Mononuclear cell (primary cell): ENCODE measurements at regions not wholly inside any gene's neighbourhood (a gene's known extent, or its start where the extent isn't known, plus 50 kb on each side); places are given as distances from the start of the nearest gene placed in this dataset.
"Not testable (repeated sequence)": the region's sequence is repeated elsewhere in the genome, so short reads cannot be mapped to it uniquely, and the experiment has no call there.

Source experiments
- H3K27me3 ChIP-seq: 2 replicates; pipeline ENCODE4 v1.6.0; 2011; ENCODE audit warnings: low read length, control low read depth; ENCODE audit not compliant: insufficient read depth
- H3K4me1 ChIP-seq: 2 replicates; pipeline ENCODE4 v1.5.1; 2011; ENCODE audit warnings: mild to moderate bottlenecking, low read length, control low read depth; ENCODE audit not compliant: insufficient read depth
- H3K4me3 ChIP-seq: 2 replicates; pipeline ENCODE4 v1.5.1; 2011; ENCODE audit warnings: mild to moderate bottlenecking, low read length, moderate library complexity
- H3K9me3 ChIP-seq: 2 replicates; pipeline ENCODE4 v1.5.1; 2011; ENCODE audit warnings: low read depth, mild to moderate bottlenecking, control low read depth, low read length

DNA sequence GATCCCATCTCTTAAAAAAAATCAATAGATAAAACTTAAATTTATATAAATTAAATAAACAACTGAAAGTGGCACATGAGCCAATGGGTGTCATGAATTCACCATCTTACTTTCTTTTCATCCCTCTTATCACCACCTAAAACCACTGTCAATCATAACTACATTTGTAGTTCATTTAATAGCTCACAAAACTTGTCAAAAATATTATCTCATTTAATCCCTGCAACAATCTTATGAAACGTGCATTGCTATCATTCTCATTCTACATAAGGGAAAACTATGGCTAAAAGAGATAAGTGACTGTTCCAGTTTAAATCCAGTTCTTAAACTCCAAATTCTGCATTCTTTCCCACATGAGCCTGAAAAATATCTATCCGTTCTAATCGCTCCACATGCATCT, 80.6 kb upstream of the BEND6 start:
- H3K9me3 ChIP-seq = no peaks in the 10 kb centered on the region
- H3K4me1 ChIP-seq = no peaks in the 10 kb centered on the region
- H3K27me3 ChIP-seq = no peaks in the 10 kb centered on the region
- H3K4me3 ChIP-seq = no peak overlapping the region

GRCh38 chr6:56870053-56870452, 84.9 kb upstream of the BEND6 start:
- not testable (repeated sequence) for H3K4me1 ChIP-seq, H3K4me3 ChIP-seq, H3K9me3 ChIP-seq, H3K27me3 ChIP-seq

DNA sequence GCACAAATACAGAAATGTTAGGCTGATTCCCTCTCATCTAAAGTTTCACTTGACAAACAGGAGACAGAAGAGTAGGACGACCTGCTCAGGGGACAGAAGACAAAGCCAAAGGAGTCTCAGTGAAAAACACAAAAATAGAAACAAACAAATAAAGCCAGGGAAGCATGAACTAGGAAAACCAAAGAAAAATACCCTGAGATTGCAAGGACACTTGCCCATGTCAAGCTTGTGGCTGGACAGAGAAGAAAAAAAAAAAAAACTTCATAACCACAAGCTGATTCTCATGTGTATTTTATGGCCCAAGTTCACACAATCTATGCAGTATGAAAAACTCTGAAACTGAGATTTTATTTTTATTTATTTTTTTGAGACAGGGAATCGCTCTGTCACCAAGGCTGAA, 85.6 kb upstream of the BEND6 start:
- Histone ChIP-seq H3K4me1 (no peaks in the 10 kb centered on the region), H3K4me3 (no peak overlapping the region), H3K27me3 (no peaks in the 10 kb centered on the region), H3K9me3 (no peaks in the 10 kb centered on the region)

GRCh38 chr6:56868687-56869086, 86.2 kb upstream of the BEND6 start:
- Histone ChIP-seq H3K9me3 (no peaks in the 10 kb centered on the region), H3K4me3 (no peak overlapping the region), H3K27me3 (no peaks in the 10 kb centered on the region), H3K4me1 (no peaks in the 10 kb centered on the region)

DNA sequence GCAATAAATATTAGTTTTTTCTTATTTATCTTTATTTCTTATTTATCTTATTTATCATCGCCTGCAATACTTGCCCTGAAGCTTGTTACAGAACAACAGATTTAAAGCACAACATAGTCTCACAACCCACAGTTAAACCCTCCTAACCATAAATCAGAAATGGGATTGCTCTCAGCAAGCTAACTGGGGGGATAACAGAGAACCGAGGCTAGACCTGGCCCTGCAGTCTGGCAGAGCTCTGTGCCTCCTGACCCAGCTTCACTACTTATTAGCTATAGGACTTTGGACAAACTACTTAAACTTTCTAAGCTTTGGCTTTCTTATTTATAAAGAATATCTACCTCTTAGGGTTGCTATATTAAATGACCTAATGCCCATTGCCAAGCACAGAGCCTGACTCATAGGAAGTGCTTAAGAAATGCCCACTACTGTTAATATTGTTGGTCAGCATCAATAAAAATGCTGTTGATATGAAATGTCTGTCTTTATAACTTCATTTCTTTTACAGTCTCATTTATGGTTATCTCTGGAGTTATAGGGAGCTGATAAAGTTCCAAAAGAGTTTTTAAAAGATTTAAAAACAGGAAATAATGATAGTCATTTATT, 87.9 kb upstream of the BEND6 start:
- no peak overlapping the region for H3K4me3 ChIP-seq
- H3K4me1 ChIP-seq = no peaks in the 10 kb centered on the region
- no peaks in the 10 kb centered on the region for H3K27me3 ChIP-seq
- no peaks in the 10 kb centered on the region for H3K9me3 ChIP-seq

- H3K27me3 ChIP-seq = no peaks in the 10 kb centered on the region
- H3K4me3 ChIP-seq = no peak overlapping the region
- no peaks in the 10 kb centered on the region for H3K4me1 ChIP-seq
- H3K9me3 ChIP-seq = no peaks in the 10 kb centered on the region
These were observed 89.6 kb upstream of the BEND6 start for GRCh38 chr6:56865081-56865875.

GRCh38 chr6:56864171-56864616, 90.7 kb upstream of the BEND6 start:
- H3K27me3 ChIP-seq = no peaks in the 10 kb centered on the region
- no peaks in the 10 kb centered on the region for H3K4me1 ChIP-seq
- H3K9me3 ChIP-seq = no peaks in the 10 kb centered on the region
- no peak overlapping the region for H3K4me3 ChIP-seq

- no peaks in the 10 kb centered on the region for H3K27me3 ChIP-seq
- H3K4me1 ChIP-seq = no peaks in the 10 kb centered on the region
- no peak overlapping the region for H3K4me3 ChIP-seq
- H3K9me3 ChIP-seq = no peaks in the 10 kb centered on the region
These were observed 91.5 kb upstream of the BEND6 start for GRCh38 chr6:56863366-56863765.

- no peaks in the 10 kb centered on the region for H3K27me3 ChIP-seq
- H3K4me3 ChIP-seq = no peak overlapping the region
- H3K9me3 ChIP-seq = no peaks in the 10 kb centered on the region
- H3K4me1 ChIP-seq = no peaks in the 10 kb centered on the region
These were observed 92.3 kb upstream of the BEND6 start for GRCh38 chr6:56862415-56863175.

GRCh38 chr6:56860475-56860874, 94.4 kb upstream of the BEND6 start:
- no peaks in the 10 kb centered on the region for H3K9me3 ChIP-seq
- H3K27me3 ChIP-seq = no peaks in the 10 kb centered on the region
- H3K4me1 ChIP-seq = no peaks in the 10 kb centered on the region
- H3K4me3 ChIP-seq = no peak overlapping the region

DNA sequence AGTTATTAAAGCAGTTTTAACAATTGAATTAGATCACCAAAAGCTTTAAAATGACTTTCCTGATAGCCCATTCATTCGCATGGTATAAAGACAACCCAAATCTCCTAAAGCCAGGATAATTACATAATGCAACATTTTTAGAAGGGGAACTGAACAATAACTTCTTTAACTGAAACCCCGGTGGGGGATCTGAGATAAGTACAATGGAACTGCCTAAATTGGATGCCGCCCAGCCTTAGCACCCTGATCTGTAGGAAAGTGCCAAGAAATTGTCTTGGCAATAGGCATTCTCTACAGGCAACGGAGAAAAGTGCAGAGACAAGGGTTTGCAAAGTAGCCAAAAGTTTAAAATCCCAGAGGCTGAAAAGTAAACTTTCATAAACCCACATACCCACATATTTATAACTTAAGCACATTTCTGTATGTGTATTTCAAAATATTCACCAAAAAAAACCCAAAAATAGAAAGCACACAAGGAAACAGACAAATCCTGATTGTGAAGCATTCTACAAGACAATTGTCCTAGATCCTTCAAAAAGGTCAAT, 98.8 kb upstream of the BEND6 start:
- H3K4me1 ChIP-seq = peaks cover 10% of the 10 kb centered on the region
- H3K27me3 ChIP-seq = peaks cover 2% of the 10 kb centered on the region
- H3K4me3 ChIP-seq = no peak overlapping the region
- no peaks in the 10 kb centered on the region for H3K9me3 ChIP-seq

DNA sequence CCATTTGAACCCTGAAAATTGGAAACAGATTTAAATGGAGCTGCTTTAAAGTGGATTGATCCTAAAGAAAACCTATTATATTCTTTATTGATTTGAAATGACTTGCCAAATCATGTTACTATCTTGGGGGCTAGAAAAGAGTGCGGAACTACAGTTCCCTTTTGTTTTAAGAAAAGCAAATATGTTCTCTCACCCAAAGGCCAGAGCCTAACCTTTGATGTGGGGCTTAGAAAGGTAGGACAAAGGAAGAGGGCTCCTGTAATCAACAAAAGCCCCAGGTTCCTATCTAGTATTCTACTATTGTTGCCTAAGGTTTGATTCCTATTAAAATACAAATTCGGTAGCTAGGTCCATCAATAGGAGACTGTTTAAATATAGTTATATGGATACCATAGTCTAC, 100.8 kb upstream of the BEND6 start:
- H3K4me3 ChIP-seq = no peak overlapping the region
- H3K27me3 ChIP-seq = peaks cover 8% of the 10 kb centered on the region
- H3K4me1 ChIP-seq = peaks cover 16% of the 10 kb centered on the region
- H3K9me3 ChIP-seq = no peaks in the 10 kb centered on the region

DNA sequence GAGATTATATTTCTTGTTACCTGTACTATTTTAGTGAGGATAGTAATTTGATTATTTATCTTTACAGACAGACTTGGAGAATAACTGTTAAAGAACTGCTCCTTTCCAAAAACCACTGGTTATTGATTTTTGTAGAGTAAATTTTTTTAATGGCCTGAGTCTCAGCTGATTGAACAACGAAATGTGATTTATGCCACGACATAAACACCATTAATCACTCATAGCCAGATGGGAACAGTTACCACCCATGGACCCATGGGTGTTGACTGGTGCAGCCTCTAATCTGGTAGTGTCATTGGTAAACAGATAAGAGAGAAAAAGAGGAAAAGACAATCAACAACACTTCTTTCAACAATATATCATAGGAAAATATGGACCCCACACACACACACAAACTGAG, 101.4 kb upstream of the BEND6 start:
- Histone ChIP-seq H3K4me1 (peaks cover 16% of the 10 kb centered on the region), H3K27me3 (peaks cover 8% of the 10 kb centered on the region), H3K9me3 (no peaks in the 10 kb centered on the region), H3K4me3 (no peak overlapping the region)

- Histone ChIP-seq H3K4me3 (no peak overlapping the region), H3K9me3 (no peaks in the 10 kb centered on the region), H3K27me3 (peaks cover 8% of the 10 kb centered on the region), H3K4me1 (peaks cover 16% of the 10 kb centered on the region)
These were observed 102.5 kb upstream of the BEND6 start for GRCh38 chr6:56852260-56853010.
